WI38 (cell line): ENCODE measurements at regions not wholly inside any gene's neighbourhood (a gene's known extent, or its start where the extent isn't known, plus 50 kb on each side); places are given as distances from the start of the nearest gene placed in this dataset.

Source experiments
- H3K4me3 ChIP-seq: 2 replicates; pipeline ENCODE4 v1.5.1; 2011; ENCODE audit warnings: low read depth, mild to moderate bottlenecking, control low read depth, low read length
- TF ChIP-seq, protein P1 (sequence below): IDR thresholded peaks from 2 replicates; pipeline ENCODE4 v1.5.1; 2012; ENCODE audit warnings: low read depth, mild to moderate bottlenecking, control low read depth, low read length

DNA sequence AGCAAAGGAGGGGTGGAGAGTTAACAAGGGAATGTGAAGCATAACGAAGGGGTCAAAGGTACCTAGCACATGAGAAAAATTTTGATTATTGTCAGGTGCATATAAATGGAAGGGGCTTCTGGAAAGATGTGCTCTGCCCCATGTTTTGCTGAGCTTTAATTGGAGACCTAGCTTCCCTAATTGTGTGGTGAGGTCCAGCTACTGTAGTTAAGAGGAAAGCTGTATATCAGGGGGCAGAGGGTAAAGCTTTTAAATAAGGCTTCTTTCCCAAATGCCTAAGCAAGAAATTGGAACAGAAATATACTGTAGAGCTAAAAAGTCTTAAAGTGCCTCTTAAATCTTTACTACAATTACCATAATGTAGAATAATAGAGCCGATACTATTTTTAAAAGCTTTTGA lies 267.2 kb downstream of the MAT2B start:
- no peak overlapping the region for H3K4me3 ChIP-seq
- TF ChIP-seq, protein P1, sequence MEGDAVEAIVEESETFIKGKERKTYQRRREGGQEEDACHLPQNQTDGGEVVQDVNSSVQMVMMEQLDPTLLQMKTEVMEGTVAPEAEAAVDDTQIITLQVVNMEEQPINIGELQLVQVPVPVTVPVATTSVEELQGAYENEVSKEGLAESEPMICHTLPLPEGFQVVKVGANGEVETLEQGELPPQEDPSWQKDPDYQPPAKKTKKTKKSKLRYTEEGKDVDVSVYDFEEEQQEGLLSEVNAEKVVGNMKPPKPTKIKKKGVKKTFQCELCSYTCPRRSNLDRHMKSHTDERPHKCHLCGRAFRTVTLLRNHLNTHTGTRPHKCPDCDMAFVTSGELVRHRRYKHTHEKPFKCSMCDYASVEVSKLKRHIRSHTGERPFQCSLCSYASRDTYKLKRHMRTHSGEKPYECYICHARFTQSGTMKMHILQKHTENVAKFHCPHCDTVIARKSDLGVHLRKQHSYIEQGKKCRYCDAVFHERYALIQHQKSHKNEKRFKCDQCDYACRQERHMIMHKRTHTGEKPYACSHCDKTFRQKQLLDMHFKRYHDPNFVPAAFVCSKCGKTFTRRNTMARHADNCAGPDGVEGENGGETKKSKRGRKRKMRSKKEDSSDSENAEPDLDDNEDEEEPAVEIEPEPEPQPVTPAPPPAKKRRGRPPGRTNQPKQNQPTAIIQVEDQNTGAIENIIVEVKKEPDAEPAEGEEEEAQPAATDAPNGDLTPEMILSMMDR = no peak

DNA sequence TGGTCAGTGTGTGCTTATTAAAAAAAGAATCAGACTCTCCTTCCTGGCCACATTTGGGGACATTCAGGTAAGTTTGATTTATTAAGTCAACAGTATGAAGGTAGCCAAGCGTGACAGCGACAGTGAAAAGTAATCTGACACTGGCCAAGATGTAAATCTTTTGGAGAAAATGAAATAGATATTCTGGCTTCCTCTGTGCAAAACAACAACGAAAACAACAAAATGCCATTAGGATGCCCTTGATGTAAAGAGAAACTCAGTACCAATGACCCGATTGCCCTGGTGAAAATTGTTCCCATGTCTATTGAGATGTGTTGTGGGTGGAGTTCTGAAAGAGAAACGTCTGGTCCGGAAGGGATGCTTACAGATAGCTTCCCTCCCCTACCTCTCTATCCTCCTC lies 267.8 kb downstream of the MAT2B start:
- TF ChIP-seq, protein P1 = no peak
- H3K4me3 ChIP-seq = no peak overlapping the region

DNA sequence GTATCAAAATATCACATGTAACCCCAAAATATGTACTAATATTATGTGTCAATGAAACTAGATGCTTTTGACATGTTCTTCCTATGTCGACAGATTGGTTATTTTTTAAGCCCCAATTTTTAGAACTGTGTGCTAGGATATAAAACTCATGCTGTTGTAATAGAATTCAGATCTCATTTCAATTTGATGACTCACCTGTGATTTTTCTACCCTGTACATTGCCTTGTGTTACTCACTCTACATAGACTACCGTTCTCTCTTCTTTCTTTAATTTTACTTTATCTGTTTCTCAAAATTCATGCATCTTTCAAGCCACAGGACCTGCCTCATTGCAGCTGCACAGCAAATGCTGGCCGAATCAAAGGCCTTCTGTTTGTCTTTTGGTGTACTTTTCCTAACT lies 284.5 kb downstream of the MAT2B start:
- TF ChIP-seq, protein P1 = no peak
- no peak overlapping the region for H3K4me3 ChIP-seq

DNA sequence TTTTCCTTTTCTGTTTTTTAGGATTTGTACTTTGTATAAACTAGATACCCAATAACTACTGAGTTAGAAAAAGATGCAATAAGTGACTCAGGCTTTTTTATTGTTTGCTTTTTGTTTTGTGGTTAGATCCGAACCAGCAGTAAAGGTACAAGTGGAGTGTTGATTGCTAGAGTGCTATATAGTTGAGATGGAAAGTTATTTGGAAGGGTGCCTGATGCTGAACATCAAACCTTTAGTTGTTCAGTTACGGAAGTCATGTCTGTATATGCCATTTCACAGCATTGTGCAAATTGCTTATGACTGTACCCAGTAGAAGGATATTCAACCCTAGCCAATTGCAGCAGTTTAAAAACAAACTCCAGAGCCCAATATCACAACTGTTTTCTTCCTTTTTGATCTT lies 285.1 kb downstream of the MAT2B start:
- TF ChIP-seq, protein P1 = no peak

DNA sequence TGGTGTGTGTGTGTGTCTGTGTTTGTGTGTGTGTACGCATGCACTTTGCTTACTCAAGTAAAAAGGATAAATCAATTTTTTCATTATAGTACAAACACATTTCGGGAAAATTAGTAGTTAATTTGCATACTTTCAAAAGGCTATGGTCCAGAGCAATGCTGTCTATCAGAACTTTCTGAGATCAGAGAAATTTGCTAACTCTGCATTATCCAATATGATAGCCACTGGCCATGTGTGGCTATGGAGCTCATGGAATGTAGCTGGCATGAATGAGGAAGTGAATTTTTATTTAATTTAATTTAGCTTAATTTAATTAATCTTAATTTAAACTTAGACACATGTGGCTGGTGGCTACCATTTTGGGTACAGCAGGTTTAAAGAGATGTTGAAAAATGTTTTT lies 289.6 kb downstream of the MAT2B start:
- H3K4me3 ChIP-seq = no peak overlapping the region
- TF ChIP-seq, protein P1 = no peak

More for the DNA sequence above, 285.1 kb downstream of the MAT2B start:
- no peak overlapping the region for H3K4me3 ChIP-seq

DNA sequence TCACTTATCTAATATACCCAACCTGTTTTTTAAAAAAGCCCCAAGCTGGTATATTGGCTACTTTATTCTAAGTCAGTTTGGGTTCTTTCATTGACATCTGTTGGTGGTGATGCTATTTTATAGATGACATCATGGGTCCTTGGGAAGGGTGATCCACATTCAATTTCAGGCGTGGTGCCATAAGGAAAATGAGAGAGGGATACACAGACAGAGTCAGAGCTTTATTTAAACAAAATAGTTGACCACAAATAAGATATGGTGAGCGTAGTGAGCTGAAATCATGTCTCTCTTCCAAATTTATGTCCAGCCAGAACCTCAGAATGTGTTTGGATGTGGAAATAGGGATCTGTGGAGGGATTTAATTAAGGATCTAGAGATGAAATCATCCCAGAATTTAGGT lies 302.4 kb downstream of the MAT2B start:
- H3K4me3 ChIP-seq = no peak overlapping the region
- TF ChIP-seq, protein P1 = no peak

DNA sequence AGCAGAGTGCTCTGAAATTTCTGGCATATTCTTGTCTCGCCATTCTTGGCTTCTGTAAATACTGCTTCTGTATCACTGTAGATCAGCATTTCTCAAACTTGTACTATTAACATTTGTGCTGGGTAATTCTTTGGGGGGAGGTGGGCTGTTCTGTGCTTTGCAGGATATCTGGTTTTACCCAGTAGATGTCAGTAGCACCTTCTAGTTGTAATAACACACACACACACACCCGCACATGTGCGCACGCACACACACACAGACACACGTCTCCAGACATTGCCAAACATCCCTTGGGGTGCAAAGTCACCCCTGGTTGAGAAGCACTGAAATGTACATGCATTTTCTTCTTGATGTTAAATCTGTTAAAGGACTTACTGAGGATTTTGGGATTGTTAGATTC lies 304.1 kb downstream of the MAT2B start:
- no peak overlapping the region for H3K4me3 ChIP-seq
- TF ChIP-seq, protein P1 = no peak
